Breast epithelium (tissue), 3 donors: ENCODE measurements at regions not wholly inside any gene's neighbourhood (a gene's known extent, or its start where the extent isn't known, plus 50 kb on each side); places are given as distances from the start of the nearest gene placed in this dataset.

ENCODE experiments used
- POLR2AphosphoS5 ChIP-seq, 3 donors: sonication (generic); formaldehyde crosslinking; IDR thresholded peaks; one replicate each; pipeline ENCODE4 v1.6.1; 2017; ENCODE audit warnings: antibody characterized with exemption in 3 of 3
- TF ChIP-seq, protein P1 (sequence below), 3 donors: fragments of 450-650 bp; IDR thresholded peaks; one replicate each; pipeline ENCODE4 v1.5.1; 2016 to 2017; ENCODE audit warnings: antibody characterized with exemption in 3 of 3, mild to moderate bottlenecking in 3 of 3, moderate library complexity in 3 of 3

DNA sequence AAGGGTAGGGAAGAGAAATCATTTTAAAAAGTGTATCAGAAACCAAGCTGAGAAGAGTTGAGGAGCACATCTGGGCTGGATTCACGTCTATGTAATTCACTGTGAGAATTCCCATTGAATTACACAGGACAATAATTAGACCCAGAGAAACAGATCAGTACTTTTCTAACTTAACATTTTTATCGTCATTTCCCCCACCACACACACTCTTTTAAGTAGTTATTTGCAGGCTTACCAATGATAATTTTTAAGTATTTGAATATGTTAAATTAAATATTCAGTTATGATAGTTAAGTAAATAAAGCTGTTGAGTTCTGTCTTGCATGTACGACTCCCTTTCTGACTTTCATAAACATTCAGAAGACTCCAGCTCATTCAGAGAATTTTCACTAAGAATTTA lies 165.4 kb upstream of the PITX2 start:
- no peak for TF ChIP-seq POLR2AphosphoS5 (IDR thresholded peaks at IDR 0.05)
- TF ChIP-seq, protein P1, sequence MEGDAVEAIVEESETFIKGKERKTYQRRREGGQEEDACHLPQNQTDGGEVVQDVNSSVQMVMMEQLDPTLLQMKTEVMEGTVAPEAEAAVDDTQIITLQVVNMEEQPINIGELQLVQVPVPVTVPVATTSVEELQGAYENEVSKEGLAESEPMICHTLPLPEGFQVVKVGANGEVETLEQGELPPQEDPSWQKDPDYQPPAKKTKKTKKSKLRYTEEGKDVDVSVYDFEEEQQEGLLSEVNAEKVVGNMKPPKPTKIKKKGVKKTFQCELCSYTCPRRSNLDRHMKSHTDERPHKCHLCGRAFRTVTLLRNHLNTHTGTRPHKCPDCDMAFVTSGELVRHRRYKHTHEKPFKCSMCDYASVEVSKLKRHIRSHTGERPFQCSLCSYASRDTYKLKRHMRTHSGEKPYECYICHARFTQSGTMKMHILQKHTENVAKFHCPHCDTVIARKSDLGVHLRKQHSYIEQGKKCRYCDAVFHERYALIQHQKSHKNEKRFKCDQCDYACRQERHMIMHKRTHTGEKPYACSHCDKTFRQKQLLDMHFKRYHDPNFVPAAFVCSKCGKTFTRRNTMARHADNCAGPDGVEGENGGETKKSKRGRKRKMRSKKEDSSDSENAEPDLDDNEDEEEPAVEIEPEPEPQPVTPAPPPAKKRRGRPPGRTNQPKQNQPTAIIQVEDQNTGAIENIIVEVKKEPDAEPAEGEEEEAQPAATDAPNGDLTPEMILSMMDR (IDR thresholded peaks at IDR 0.05): no peak
